Kidney (tissue), 13 donors: ENCODE measurements at regions not wholly inside any gene's neighbourhood (a gene's known extent, or its start where the extent isn't known, plus 50 kb on each side); places are given as distances from the start of the nearest gene placed in this dataset.

Source experiments
- DNase-seq, 5 donors: peaks; one replicate each; pipeline ENCODE4 v3.0.0-alpha.2; 2013 to 2020
- FAIRE-seq: peaks from 2 replicates; lab custom pipeline; 2012; peaks lifted over from hg19 to GRCh38; lab: Jason Lieb, UNC
- H3K27ac ChIP-seq, 2 donors: one replicate each; pipeline ENCODE4 v1.7.0; 2013; ENCODE audit warnings: low read depth in 2 of 2, low read length in 2 of 2, inconsistent platforms in 1 of 2
- H3K27me3 ChIP-seq: one replicate; pipeline ENCODE4 v1.7.1; 2013; ENCODE audit warnings: low read length, inconsistent platforms; ENCODE audit not compliant: control insufficient read depth, insufficient read depth
- H3K36me3 ChIP-seq, 3 donors: one replicate each; pipeline versions ENCODE4 v1.7.0 to v1.7.1; 2013; ENCODE audit warnings: low read length in 3 of 3, control low read depth in 1 of 3, inconsistent platforms in 1 of 3; ENCODE audit not compliant: insufficient read depth in 3 of 3, control insufficient read depth in 2 of 3
- H3K4me1 ChIP-seq, 3 donors: one replicate each; pipeline versions ENCODE4 v1.7.0 to v1.7.1; 2013; ENCODE audit warnings: low read length in 3 of 3, inconsistent platforms in 1 of 3, low read depth in 1 of 3; ENCODE audit not compliant: control insufficient read depth in 2 of 3, insufficient read depth in 2 of 3
- H3K4me3 ChIP-seq, 3 donors: one replicate each; pipeline versions ENCODE4 v1.7.0 to v1.8.1; 2013; ENCODE audit warnings: low read length in 3 of 3, control low read depth in 1 of 3, inconsistent platforms in 1 of 3
- H3K9ac ChIP-seq, 3 donors: one replicate each; pipeline versions ENCODE4 v1.7.0 to v1.7.1; 2013; ENCODE audit warnings: low read length in 3 of 3, control low read depth in 1 of 3, inconsistent platforms in 1 of 3
- H3K9me3 ChIP-seq, 3 donors: one replicate each; pipeline versions ENCODE4 v1.7.0 to v1.7.1; 2013; ENCODE audit warnings: low read length in 3 of 3, control low read depth in 1 of 3, inconsistent platforms in 1 of 3; ENCODE audit not compliant: control insufficient read depth in 2 of 3, insufficient read depth in 1 of 3
- CTCF ChIP-seq: IDR thresholded peaks from 3 replicates; pipeline ENCODE4 v1.5.1; 2012; ENCODE audit warnings: mild to moderate bottlenecking, moderate library complexity, borderline replicate concordance; ENCODE audit not compliant: insufficient read depth; ENCODE audit errors: extremely low read depth
- intact Hi-C: fragments of 100-400 bp; cut with DNase I; formaldehyde crosslinking; loops from one replicate; pipeline ENCODE4 v1.11.1; 2022
- donor health status: control.
- donor health status: control.
- donor health status: control.
- donor health status: control.
- donor health status: control.
- donor health status: DM: yes; HTN: yes; CAD: no.
- donor health status: Normal renal cell carcinoma (clear cell type).

DNA sequence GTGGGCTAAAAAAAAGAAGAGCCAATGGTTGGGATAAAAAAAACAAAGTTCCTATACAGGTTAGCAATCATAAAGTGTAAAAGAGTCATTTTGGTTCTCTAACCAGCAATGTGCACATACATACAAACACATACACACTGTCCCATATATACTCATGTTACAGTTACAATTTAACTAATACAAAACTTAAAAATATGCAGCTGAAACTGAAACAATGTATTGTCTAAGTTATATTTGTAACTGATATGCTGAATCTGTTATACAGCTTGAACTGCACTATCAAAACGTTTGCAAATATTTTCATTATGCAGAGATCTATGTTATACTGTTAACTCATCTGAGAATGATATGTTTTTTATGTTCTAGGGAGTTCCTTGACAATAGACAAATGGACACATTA lies 173.7 kb downstream of the KLF12 start:
- no peak for TF ChIP-seq CTCF
- no peak for DNase-seq
- Histone ChIP-seq H3K27me3 (no peaks in the 10 kb centered on the region), H3K4me3 (no peak overlapping the region), H3K27ac (no peak overlapping the region), H3K9me3 (no peaks in the 10 kb centered on the region), H3K4me1 (peaks cover 0 to 2% (median under 1%) of the 10 kb centered on the region in 3 donors), H3K9ac (no peak overlapping the region), H3K36me3 (no peaks in the 10 kb centered on the region)
- intact Hi-C loops = no loop called here
- no peak for FAIRE-seq

DNA sequence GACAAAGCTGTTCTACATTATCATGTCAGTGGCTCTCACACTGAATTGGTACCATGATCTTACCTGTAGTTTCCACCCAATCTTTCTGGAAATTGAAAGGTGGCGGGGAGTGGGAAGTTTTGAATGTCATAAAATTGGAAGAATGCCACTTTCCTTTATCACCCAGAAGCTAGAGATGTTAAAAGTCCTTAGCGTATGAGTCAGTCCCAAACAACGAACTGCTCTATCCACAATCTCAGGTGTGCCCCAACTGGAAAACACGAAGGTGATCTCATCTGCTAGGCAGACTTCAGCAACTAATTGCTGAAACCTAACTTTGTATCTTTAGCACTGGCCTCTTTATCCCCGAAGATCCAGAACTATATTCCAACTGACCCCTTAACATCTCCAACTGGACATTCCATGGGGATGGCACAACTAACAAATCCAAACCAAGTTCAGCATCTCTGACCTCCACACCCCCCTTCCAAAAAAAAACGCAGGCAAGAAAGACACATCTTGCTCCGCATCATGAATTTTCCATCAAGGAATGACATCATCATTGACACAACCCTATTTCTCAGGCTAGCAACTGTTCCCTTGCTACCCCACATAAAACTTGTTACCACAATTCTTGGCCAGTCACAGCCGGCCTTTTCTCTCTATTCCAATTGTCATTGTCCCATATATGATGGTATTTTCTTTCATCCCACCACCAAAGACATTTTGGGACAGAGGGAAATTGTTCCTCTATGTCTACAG lies 175.4 kb downstream of the KLF12 start:
- DNase-seq (no peak), FAIRE-seq (no peak)
- H3K27ac ChIP-seq = no peak overlapping the region
- no peaks in the 10 kb centered on the region for H3K9me3 ChIP-seq
- H3K9ac ChIP-seq = no peak overlapping the region
- no peak overlapping the region for H3K4me3 ChIP-seq
- H3K36me3 ChIP-seq = no peaks in the 10 kb centered on the region
- intact Hi-C loops = no loop called here
- H3K4me1 ChIP-seq = peaks cover 0 to 2% (median 0%) of the 10 kb centered on the region in 3 donors
- TF ChIP-seq CTCF = no peak
- H3K27me3 ChIP-seq = no peaks in the 10 kb centered on the region

DNA sequence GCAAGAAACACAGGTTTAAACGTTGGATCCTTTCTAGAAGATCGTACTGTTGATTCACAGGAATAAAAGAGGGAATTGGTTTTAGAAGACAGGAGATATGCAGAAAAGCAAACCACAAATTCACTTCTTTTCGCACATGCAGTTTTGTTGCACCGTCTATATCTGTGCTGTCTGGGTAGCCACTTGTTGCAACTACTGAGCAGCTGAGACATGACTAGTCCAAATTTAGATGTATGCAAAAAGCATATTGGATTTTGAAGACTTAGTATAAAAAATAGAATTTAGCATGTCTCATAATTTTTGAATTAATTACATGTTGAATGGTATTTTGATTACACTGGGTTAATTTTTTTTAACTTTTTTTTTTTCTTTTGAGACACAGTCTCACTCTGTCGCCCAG lies 176.3 kb downstream of the KLF12 start:
- no peak overlapping the region for H3K4me3 ChIP-seq
- DNase-seq = no peak
- no peaks in the 10 kb centered on the region for H3K36me3 ChIP-seq
- TF ChIP-seq CTCF = no peak
- no peak overlapping the region for H3K9ac ChIP-seq
- no peaks in the 10 kb centered on the region for H3K9me3 ChIP-seq
- peaks cover 0 to 2% (median 0%) of the 10 kb centered on the region in 3 donors for H3K4me1 ChIP-seq
- no peak for FAIRE-seq
- H3K27me3 ChIP-seq = no peaks in the 10 kb centered on the region
- no peak overlapping the region for H3K27ac ChIP-seq
- intact Hi-C loops = no loop called here
